Erythroblast (primary cell): ENCODE measurements at regions not wholly inside any gene's neighbourhood (a gene's known extent, or its start where the extent isn't known, plus 50 kb on each side); places are given as distances from the start of the nearest gene placed in this dataset.

ENCODE experiments used
- GATA1 ChIP-seq: IDR thresholded peaks from 2 replicates; pipeline ENCODE4 v1.6.1; 2011; ENCODE audit warnings: low read depth, mild to moderate bottlenecking, control low read depth, low read length, moderate library complexity
- POLR2A ChIP-seq: IDR thresholded peaks from 2 replicates; pipeline ENCODE4 v1.6.1; 2011; ENCODE audit warnings: mild to moderate bottlenecking, low read length

DNA sequence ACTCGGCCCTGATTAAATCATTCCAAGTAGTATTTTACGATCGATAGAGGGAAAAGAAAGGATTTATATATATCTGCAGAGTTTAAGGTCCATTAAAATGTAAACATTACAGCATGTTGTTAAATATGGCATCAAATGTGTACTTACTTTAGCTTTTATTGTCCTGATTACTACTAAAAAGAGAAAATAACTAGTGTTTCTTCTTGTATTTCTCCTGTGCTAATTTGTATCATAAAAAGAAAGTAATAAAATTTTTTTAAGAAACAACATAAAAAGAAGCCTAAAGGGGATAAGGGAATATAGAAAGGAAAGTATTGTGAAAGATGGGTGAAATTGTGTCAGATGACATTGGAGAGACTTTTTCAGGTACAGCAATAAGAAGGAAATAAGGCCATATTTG, 300.3 kb upstream of the ARSJ start:
- no peak for TF ChIP-seq POLR2A
- TF ChIP-seq GATA1: no peak
